Raji (cell line): ENCODE measurements at regions not wholly inside any gene's neighbourhood (a gene's known extent, or its start where the extent isn't known, plus 50 kb on each side); places are given as distances from the start of the nearest gene placed in this dataset.

Source experiments
- POLR2A ChIP-seq: IDR thresholded peaks from 2 replicates; pipeline ENCODE4 v1.6.1; 2011; ENCODE audit warnings: low read depth, low read length, control low read depth; ENCODE audit not compliant: insufficient read depth

DNA sequence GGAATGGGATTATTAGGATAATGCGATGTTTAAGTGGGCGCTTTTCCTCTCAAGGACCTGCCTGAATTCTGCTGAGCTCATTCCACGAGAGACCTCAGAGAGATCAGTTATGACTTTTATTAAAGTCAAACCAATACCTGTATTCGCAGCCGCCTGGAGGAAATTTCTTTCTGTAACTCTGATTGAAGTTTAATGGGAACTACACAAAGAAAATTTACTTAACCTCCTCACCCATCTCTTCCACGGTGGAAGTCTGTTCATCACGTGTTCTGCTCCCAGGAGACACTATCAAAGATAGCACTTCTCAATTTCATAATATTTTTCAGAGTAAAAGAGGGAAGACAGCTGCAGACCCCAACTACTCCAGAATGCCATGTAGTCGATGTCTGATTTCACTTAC lies 334.7 kb upstream of the POU3F1 start:
- no peak for TF ChIP-seq POLR2A

DNA sequence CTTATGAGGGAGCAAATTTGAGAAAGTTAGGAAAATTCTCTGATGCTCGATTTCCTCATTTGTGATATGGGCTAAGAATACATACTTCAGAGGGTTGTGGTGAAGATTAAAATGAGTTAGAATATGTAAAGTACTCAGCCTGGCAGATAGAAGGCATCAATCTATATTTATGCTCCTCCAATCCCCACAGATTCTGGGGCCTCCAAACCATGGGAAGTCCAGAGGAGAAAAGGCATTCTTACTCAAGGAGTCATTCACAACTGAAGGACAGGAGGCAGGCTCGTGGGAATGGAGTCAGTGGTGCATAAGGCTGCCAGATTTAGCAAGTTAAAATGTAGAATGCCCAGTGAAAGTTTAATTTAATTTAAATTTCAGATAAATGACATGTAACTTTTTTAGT lies 330.0 kb upstream of the POU3F1 start:
- no peak for TF ChIP-seq POLR2A

DNA sequence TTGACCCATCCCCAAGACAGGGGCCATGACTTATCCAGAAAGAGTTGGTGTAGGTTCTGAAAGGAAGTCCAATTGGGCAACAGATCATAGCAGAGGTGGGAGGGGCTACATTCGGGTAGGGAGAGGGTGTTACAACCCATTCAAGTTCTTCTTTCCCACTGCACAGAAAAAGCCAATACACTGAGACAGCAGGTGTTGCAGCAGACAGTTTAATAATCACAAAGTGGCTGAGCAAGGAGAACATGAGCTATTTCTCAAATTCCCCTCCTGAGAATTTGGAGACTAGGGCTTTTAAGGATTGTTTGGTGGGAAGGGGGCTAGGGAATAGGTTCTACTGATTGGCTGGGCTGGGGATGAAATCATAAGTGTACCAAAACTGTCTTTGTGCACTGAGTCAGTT lies 328.4 kb upstream of the POU3F1 start:
- no peak for TF ChIP-seq POLR2A

DNA sequence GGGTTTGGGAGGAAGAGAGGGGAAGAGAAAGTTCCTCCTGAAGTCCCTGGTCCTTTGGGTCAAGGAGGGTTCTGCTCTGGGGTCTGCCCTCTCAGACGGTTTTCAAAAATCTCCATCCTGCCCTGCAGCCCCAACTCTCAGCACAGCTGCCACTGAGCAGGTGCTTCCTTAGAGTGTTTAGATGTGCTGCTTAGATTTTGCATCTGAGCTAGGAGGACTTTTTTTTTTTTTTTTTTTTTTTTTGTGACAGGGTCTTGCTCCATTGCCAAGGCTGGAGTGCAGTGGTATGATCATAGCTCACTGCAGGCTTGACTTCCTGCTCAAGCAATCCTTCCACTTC lies 324.9 kb upstream of the POU3F1 start:
- TF ChIP-seq POLR2A: no peak

GRCh38 chr1:38370716-38371504 lies 324.3 kb upstream of the POU3F1 start:
- TF ChIP-seq POLR2A: no peak

- no peak for TF ChIP-seq POLR2A
Observed at GRCh38 chr1:38365242-38365641, 318.6 kb upstream of the POU3F1 start.

DNA sequence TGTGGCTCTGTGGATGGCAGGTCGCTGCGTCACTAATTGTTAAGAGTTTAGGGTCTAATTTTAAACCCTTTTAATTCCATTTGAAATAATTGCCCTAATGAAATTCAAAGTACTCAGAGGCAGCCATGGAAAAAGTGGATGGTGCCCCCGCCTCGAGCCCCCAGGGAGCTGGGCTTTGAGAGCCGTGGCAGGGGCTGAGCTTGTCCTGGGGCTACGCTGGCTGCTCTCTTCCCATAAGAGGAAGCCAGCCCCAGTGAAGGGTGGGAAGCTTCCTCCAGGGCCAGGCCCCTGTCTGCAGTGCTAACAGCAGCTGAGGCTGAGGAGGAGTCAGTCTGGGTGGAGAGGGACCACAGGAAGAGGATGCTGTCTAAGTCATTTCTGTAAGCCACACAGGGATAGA lies 315.0 kb upstream of the POU3F1 start:
- TF ChIP-seq POLR2A: no peak

- no peak for TF ChIP-seq POLR2A
Observed at GRCh38 chr1:38360807-38361206, 314.2 kb upstream of the POU3F1 start.

- no peak for TF ChIP-seq POLR2A
Observed at GRCh38 chr1:38353956-38354355, 307.4 kb upstream of the POU3F1 start.

GRCh38 chr1:38352869-38353268 lies 306.3 kb upstream of the POU3F1 start:
- TF ChIP-seq POLR2A: no peak

DNA sequence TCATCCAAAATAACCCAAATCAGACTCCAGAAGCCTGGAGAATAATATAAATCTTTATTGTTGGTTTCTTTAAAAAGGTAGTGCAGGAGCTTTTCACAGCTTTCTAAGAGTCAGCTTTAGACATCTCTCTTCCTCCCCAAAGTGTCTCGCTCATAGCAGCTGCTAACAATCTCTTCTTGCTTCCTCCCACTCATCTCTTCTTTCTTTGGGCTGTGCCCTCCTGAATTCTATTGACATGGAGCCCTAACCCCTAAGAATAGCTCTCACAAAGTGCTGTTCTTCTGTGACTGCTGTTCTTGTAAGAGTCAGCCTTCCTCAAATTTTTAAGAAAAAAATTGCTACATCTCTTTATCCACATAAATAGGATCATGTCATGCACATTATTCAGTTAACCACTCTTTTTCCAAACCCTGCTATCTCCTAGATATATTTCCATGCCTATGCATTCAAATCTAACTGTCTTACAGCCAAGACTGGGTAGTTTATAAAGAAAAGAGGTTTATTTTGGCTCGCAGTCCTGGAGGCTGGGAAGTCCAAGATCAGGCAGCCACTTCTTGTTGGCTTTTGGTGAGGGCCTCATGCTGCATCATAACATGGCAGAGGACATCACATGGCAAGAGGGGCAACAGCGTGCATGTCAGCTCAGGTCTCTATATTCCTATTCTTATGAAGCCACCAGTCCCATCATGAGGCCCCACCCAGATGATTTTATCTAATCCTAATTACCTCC lies 301.0 kb upstream of the POU3F1 start:
- no peak for TF ChIP-seq POLR2A

DNA sequence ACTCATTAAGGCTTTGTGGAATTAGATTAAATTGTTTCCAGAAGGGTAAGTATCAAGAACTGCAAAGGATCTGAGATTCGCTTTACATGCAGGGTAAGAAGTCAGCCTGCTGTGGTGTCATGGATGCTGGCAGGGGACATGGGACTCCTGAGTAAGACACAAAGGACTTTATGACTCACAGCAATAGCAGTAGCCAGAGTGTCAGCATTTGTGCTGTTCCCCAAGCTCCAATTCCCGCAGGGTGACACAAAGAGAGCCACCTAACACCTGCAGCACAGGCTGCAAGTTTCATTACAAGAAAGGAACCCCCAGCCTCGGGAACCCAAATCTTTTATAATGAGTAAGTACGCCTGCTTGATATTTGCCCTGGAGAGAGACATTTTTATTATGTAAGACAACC lies 298.1 kb upstream of the POU3F1 start:
- TF ChIP-seq POLR2A: no peak

- no peak for TF ChIP-seq POLR2A
Observed at GRCh38 chr1:38341694-38342093, 295.1 kb upstream of the POU3F1 start.

DNA sequence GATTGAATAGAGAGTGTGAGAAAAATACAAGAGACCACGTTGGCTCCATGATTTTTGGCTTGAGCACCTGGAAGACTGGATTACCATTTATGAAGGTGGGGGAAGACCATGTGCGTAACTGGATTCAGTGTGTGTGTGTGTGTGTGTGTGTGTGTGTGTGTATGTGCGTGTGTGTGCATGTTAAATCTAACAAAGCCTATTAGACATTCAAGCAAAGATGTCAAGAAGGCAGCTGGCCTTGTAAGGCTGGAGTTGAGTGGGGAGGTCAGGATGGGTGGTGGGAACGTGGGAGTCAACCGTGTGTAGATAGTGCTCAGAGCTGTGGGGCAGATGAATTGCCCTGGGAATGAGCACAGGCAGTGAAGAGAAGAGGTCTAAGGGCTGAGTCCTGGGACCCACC lies 293.8 kb upstream of the POU3F1 start:
- no peak for TF ChIP-seq POLR2A

GRCh38 chr1:38337711-38338110 lies 291.1 kb upstream of the POU3F1 start:
- no peak for TF ChIP-seq POLR2A

- TF ChIP-seq POLR2A: no peak
Observed at GRCh38 chr1:38336961-38337360, 290.4 kb upstream of the POU3F1 start.
